A549 (cell line): ENCODE measurements at regions not wholly inside any gene's neighbourhood (a gene's known extent, or its start where the extent isn't known, plus 50 kb on each side); places are given as distances from the start of the nearest gene placed in this dataset.

Source experiments
- ATAC-seq, 2 experiments: fragments of 200-7000 bp in 1 of 2; fragments of >200 bp in 1 of 2; cut with Nextera tagmentation in 1 of 2; cut with Tn5 transposase in 1 of 2; 3 replicates each; pipeline versions ENCODE4 v1.8.0 to v1.9.1; 2018 to 2020; ENCODE audit warnings: mild to moderate bottlenecking in 1 of 2, moderate library complexity in 1 of 2
- CTCF ChIA-PET: fragments of 300-600 bp; sonication (Branson Sonifier 250); formaldehyde crosslinking; extraction: SDS; loops from one replicate; lab custom pipeline; 2021; ENCODE audit warnings: antibody characterized with exemption, inconsistent platforms; lab: Yijun Ruan, JAX
- POLR2A ChIA-PET: fragments of 350-600 bp; formaldehyde crosslinking; extraction: SDS; loops from one replicate; lab custom pipeline; 2021; ENCODE audit warnings: antibody characterized with exemption, inconsistent platforms; lab: Yijun Ruan, JAX
- DNase-seq, 2 experiments: peaks; one replicate each; pipeline versions ENCODE4 v3.0.0 to v3.0.0-alpha.2; 2011 to 2016; ENCODE audit warnings: low read depth in 1 of 2, low spot score in 1 of 2
- FAIRE-seq: peaks from 2 replicates; lab custom pipeline; 2011; peaks lifted over from hg19 to GRCh38; lab: Jason Lieb, UNC
- H3K27ac ChIP-seq, 2 experiments: fragments of >200 bp; sonication (Bioruptor Twin); formaldehyde crosslinking; 3 replicates each; pipeline ENCODE4 v1.5.1; 2016 to 2017
- H3K4me1 ChIP-seq: fragments of >200 bp; sonication (Bioruptor Twin); formaldehyde crosslinking; 3 replicates; pipeline ENCODE4 v1.6.1; 2016
- H3K4me2 ChIP-seq: fragments of >200 bp; sonication (Bioruptor Twin); formaldehyde crosslinking; 3 replicates; pipeline ENCODE4 v1.6.1; 2016
- H3K4me3 ChIP-seq: fragments of >200 bp; sonication (Bioruptor Twin); formaldehyde crosslinking; 3 replicates; pipeline ENCODE4 v1.5.1; 2016
- H3K9me3 ChIP-seq: fragments of >200 bp; sonication (Bioruptor Twin); formaldehyde crosslinking; 3 replicates; pipeline ENCODE4 v1.6.1; 2016
- ATOH8 ChIP-seq: fragments of 250-450 bp; sonication (Bioruptor Pico); IDR thresholded peaks from 2 replicates; pipeline ENCODE4 v1.5.0; 2020; ENCODE audit warnings: low read depth, mild to moderate bottlenecking, moderate library complexity
- CBX2 ChIP-seq: fragments of 200-600 bp; sonication (generic); IDR thresholded peaks from 2 replicates; pipeline ENCODE4 v1.6.1; 2016; ENCODE audit warnings: low read depth, mild to moderate bottlenecking, borderline replicate concordance
- CTCF ChIP-seq: fragments of >200 bp; sonication (Bioruptor Twin); formaldehyde crosslinking; IDR thresholded peaks from 3 replicates; pipeline ENCODE4 v1.5.1; 2016
- ESRRA ChIP-seq: fragments of 150-350 bp; IDR thresholded peaks from 2 replicates; pipeline ENCODE4 v1.6.1; 2014; ENCODE audit warnings: mild to moderate bottlenecking, low read length, borderline replicate concordance
- FOSB ChIP-seq: fragments of 250-450 bp; sonication (Bioruptor Pico); IDR thresholded peaks from 2 replicates; pipeline ENCODE4 v1.5.0; 2020; ENCODE audit warnings: mild to moderate bottlenecking, moderate library complexity
- FOSL2 ChIP-seq, 2 experiments: fragments of 450-650 bp in 1 of 2; fragments of >200 bp in 1 of 2; sonication (Bioruptor Twin) in 1 of 2; formaldehyde crosslinking; IDR thresholded peaks; 2 replicates each; pipeline versions ENCODE4 v1.5.0 to v1.6.1; 2016 to 2020; ENCODE audit warnings: mild to moderate bottlenecking in 1 of 2, moderate library complexity in 1 of 2
- HOXA7 ChIP-seq: fragments of 250-450 bp; sonication (Bioruptor Pico); IDR thresholded peaks from 2 replicates; pipeline ENCODE4 v1.5.0; 2020; ENCODE audit warnings: mild to moderate bottlenecking, moderate library complexity
- HOXB13 ChIP-seq: fragments of 250-450 bp; sonication (Bioruptor Pico); IDR thresholded peaks from 2 replicates; pipeline ENCODE4 v1.5.0; 2020; ENCODE audit warnings: low read depth, mild to moderate bottlenecking, moderate library complexity
- JUN ChIP-seq, 2 experiments: fragments of >200 bp; sonication (Bioruptor Twin); formaldehyde crosslinking; IDR thresholded peaks; 2 replicates in 1 of 2; 3 replicates in 1 of 2; pipeline ENCODE4 v1.6.1; 2016 to 2017
- JUNB ChIP-seq: fragments of >200 bp; sonication (Bioruptor Twin); formaldehyde crosslinking; IDR thresholded peaks from 2 replicates; pipeline ENCODE4 v1.6.1; 2016
- KDM1A ChIP-seq: fragments of 200-600 bp; sonication (generic); IDR thresholded peaks from 2 replicates; pipeline ENCODE4 v1.6.1; 2016; ENCODE audit warnings: low read depth, mild to moderate bottlenecking
- MYC ChIP-seq: IDR thresholded peaks from 2 replicates; pipeline ENCODE4 v1.6.1; 2012; ENCODE audit warnings: mild to moderate bottlenecking, inconsistent platforms, low read length, improper control_type of control experiment, borderline replicate concordance
- NFE2L2 ChIP-seq: fragments of 150-350 bp; conservative IDR thresholded peaks from 2 replicates; pipeline ENCODE4 v1.6.1; 2014; ENCODE audit warnings: low read length
- NR3C1 ChIP-seq: fragments of >200 bp; sonication (Bioruptor Twin); formaldehyde crosslinking; IDR thresholded peaks from 3 replicates; pipeline ENCODE4 v1.6.1; 2017
- PBX3 ChIP-seq: IDR thresholded peaks from 2 replicates; pipeline ENCODE4 v1.6.1; 2012
- PHF8 ChIP-seq: fragments of 200-600 bp; sonication (generic); IDR thresholded peaks from 2 replicates; pipeline ENCODE4 v1.6.1; 2016; ENCODE audit warnings: low read depth, mild to moderate bottlenecking, antibody characterized with exemption, moderate library complexity, borderline replicate concordance
- RAD21 ChIP-seq, 2 experiments: fragments of >200 bp in 1 of 2; sonication (Bioruptor Twin) in 1 of 2; formaldehyde crosslinking in 1 of 2; IDR thresholded peaks in 1 of 2; conservative IDR thresholded peaks in 1 of 2; 2 replicates in 1 of 2; 3 replicates in 1 of 2; pipeline ENCODE4 v1.6.1; 2012 to 2018; ENCODE audit warnings: inconsistent platforms in 1 of 2
- REST ChIP-seq: fragments of 200-600 bp; sonication (generic); IDR thresholded peaks from 2 replicates; pipeline ENCODE4 v1.6.1; 2016; ENCODE audit warnings: antibody characterized with exemption, mild to moderate bottlenecking, moderate library complexity
- RFX5 ChIP-seq: fragments of 450-650 bp; IDR thresholded peaks from 2 replicates; pipeline ENCODE4 v1.7.1; 2014; ENCODE audit warnings: antibody characterized with exemption, mild to moderate bottlenecking, moderate library complexity
- SMC3 ChIP-seq: fragments of >200 bp; sonication (Bioruptor Twin); formaldehyde crosslinking; IDR thresholded peaks from 3 replicates; pipeline ENCODE4 v1.6.1; 2018; ENCODE audit warnings: inconsistent platforms
- TFCP2L1 ChIP-seq: fragments of 250-450 bp; sonication (Bioruptor Pico); IDR thresholded peaks from 2 replicates; pipeline ENCODE4 v1.5.0; 2021; ENCODE audit warnings: mild to moderate bottlenecking
- ZNF302 ChIP-seq: fragments of 250-450 bp; sonication (Bioruptor Pico); IDR thresholded peaks from 2 replicates; pipeline ENCODE4 v1.9.0; 2021; ENCODE audit warnings: inconsistent platforms, mild to moderate bottlenecking, moderate library complexity
- ZSCAN20 ChIP-seq: fragments of 250-450 bp; sonication (Bioruptor Pico); IDR thresholded peaks from 2 replicates; pipeline ENCODE4 v1.8.0; 2022; ENCODE audit warnings: mild to moderate bottlenecking, moderate library complexity
- WGBS: methylation state at CpG from one replicate; pipeline ENCODE4 v1.1.6; 2017; ENCODE audit errors: missing lambda C conversion rate; 5-methylcytosine and 5-hydroxymethylcytosine counted together

GRCh38 chr5:1642621-1643061 lies 118.9 kb upstream of the LPCAT1 start:
- ATAC-seq: no peak
- H3K9me3 ChIP-seq: no peaks in the 10 kb centered on the region
- no peak for FAIRE-seq
- DNase-seq: no peak
- 0 out of 3 replicates have a peak, but pooled peaks cover 4% of the 10 kb centered on the region for H3K4me1 ChIP-seq
- POLR2A ChIA-PET: interaction anchor here (0.5 kb wide), 1 partner anchor 16 kb away, joined by 4 read pairs; no protein-coding TSS in a partner anchor
- no peak overlapping the region for H3K4me3 ChIP-seq
- H3K27ac ChIP-seq: no peak overlapping the region
- 60% methylated on average over 5 of the region's 11 CpGs for WGBS
- CTCF ChIA-PET: interaction anchor here (1.0 to 7.3 kb wide), 11 partner anchors 13 to 478 kb away, joined by 3 to 75 read pairs (median 5); no protein-coding TSS in a partner anchor
- no peak for TF ChIP-seq JUN (IDR thresholded peaks at IDR 0.05)
- TF ChIP-seq PHF8: no peak
- no peak for TF ChIP-seq KDM1A
- no peak for TF ChIP-seq PBX3
- TF ChIP-seq REST: no peak
- TF ChIP-seq HOXB13 (CRISPR knock-in tag): no peak
- TF ChIP-seq JUNB: no peak
- no peak for TF ChIP-seq FOSB
- no peak for TF ChIP-seq ZSCAN20 (CRISPR knock-in tag)
- no peak for TF ChIP-seq CBX2
- TF ChIP-seq ZNF302 (CRISPR knock-in tag): no peak
- no peak overlapping the region for H3K4me2 ChIP-seq

GRCh38 chr5:1642221-1642620 lies 118.5 kb upstream of the LPCAT1 start:
- Histone ChIP-seq H3K9me3 (no peaks in the 10 kb centered on the region), H3K4me3 (no peak overlapping the region), H3K27ac (no peak overlapping the region), H3K4me2 (no peak overlapping the region), H3K4me1 (0 out of 3 replicates have a peak, but pooled peaks cover 4% of the 10 kb centered on the region)
- TF ChIP-seq NFE2L2 (no peak), ATOH8 (no peak)
- ATAC-seq: no peak
- DNase-seq: no peak
- POLR2A ChIA-PET: interaction anchor here (0.5 kb wide), 1 partner anchor 16 kb away, joined by 4 read pairs; no protein-coding TSS in a partner anchor
- CTCF ChIA-PET: interaction anchor here (1.0 to 7.3 kb wide), 10 partner anchors 13 to 477 kb away, joined by 3 to 75 read pairs (median 7); no protein-coding TSS in a partner anchor
- 75% methylated on average over 8 of the region's 8 CpGs for WGBS
- no peak for FAIRE-seq

GRCh38 chr5:1641560-1642166 lies 117.9 kb upstream of the LPCAT1 start:
- CTCF ChIA-PET: interaction anchor here (0.9 to 7.3 kb wide), 7 partner anchors 14 to 473 kb away, joined by 3 to 75 read pairs (median 28); no protein-coding TSS in a partner anchor
- Histone ChIP-seq H3K4me1 (0 out of 3 replicates have a peak, but pooled peaks cover 4% of the 10 kb centered on the region), H3K9me3 (no peaks in the 10 kb centered on the region), H3K4me3 (no peak overlapping the region), H3K4me2 (no peak overlapping the region), H3K27ac (no peak overlapping the region)
- ATAC-seq (peak; percentile 66 to 86), FAIRE-seq (no peak), DNase-seq (peak; percentile 88 to 91)
- POLR2A ChIA-PET: no interaction called here
- WGBS: 3% methylated on average over 12 of the region's 12 CpGs
- TF ChIP-seq MYC: no peak
- TF ChIP-seq PBX3: no peak
- no peak for TF ChIP-seq PHF8
- no peak for TF ChIP-seq RFX5
- peak; percentile 98 for TF ChIP-seq CTCF
- TF ChIP-seq TFCP2L1 (CRISPR knock-in tag): no peak
- no peak for TF ChIP-seq FOSL2 (IDR thresholded peaks at IDR 0.05)
- no peak for TF ChIP-seq FOSL2 (CRISPR knock-in tag; IDR thresholded peaks at IDR 0.05)
- TF ChIP-seq HOXA7: no peak
- TF ChIP-seq SMC3: peak; percentile 67
- TF ChIP-seq RAD21 (conservative IDR thresholded peaks at IDR 0.05 in 1 of 2, IDR thresholded peaks at IDR 0.05 in 1 of 2): peak; percentile 75 to 81
- TF ChIP-seq KDM1A: no peak
- TF ChIP-seq NR3C1: no peak
- 0 out of 2 replicates have a peak, but pooled peaks have one; percentile 41 for TF ChIP-seq ESRRA
